ENCODE measurements at regions not wholly inside any gene's neighbourhood (a gene's known extent, or its start where the extent isn't known, plus 50 kb on each side); places are given as distances from the start of the nearest gene placed in this dataset.
A peak's percentile ranks its signal among the peaks of the same experiment; 100 is the strongest.

DNA sequence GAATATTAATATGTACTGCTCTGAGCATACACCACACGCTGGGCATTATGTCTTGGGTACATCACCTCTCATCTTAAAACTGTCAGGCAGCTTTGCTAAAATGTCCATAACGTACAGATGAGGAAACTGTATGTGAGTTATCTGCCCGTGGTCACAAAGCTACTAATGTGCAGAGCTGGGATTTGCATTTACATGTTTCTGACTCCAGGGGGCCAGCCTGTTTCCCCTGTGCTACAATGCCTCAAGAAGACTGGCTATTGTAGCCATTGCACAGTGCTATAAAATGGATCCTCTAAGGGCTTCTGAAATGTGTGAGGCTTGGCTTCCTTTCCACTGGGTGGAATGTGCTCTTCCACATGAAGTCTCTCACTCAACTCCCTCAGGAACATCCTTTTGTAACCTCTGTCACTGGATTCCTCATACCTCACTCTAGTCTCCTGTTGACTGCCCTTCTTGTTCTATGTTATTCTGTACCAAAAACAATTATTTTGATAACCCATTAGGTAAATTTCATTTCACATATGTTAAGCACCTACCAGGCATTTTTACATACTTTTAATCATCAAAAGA lies 95.6 kb upstream of the HTR2A start:
- H3K4me3 ChIP-seq (ENCODE audit: low read depth, low read length): no peak overlapping the region
- H3K27me3 ChIP-seq (ENCODE audit: control insufficient read depth, insufficient read depth, low read length): no peaks in the 10 kb centered on the region
- TF ChIP-seq, protein P1, sequence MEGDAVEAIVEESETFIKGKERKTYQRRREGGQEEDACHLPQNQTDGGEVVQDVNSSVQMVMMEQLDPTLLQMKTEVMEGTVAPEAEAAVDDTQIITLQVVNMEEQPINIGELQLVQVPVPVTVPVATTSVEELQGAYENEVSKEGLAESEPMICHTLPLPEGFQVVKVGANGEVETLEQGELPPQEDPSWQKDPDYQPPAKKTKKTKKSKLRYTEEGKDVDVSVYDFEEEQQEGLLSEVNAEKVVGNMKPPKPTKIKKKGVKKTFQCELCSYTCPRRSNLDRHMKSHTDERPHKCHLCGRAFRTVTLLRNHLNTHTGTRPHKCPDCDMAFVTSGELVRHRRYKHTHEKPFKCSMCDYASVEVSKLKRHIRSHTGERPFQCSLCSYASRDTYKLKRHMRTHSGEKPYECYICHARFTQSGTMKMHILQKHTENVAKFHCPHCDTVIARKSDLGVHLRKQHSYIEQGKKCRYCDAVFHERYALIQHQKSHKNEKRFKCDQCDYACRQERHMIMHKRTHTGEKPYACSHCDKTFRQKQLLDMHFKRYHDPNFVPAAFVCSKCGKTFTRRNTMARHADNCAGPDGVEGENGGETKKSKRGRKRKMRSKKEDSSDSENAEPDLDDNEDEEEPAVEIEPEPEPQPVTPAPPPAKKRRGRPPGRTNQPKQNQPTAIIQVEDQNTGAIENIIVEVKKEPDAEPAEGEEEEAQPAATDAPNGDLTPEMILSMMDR (IDR thresholded peaks at IDR 0.05; ENCODE audit: low read depth, low read length): peak; percentile 39
- H3K9me3 ChIP-seq (ENCODE audit: control insufficient read depth, insufficient read depth, low read length): no peaks in the 10 kb centered on the region
- ChIA-PET CTCF (interaction anchor here (0.6 to 1.2 kb wide), 3 partner anchors 11 to 18 kb away, joined by 3 to 4 read pairs (median 3); no protein-coding TSS in a partner anchor), POLR2A (no interaction called here)
- no peak for DNase-seq (ENCODE audit: low read depth, low spot score)
- H3K27ac ChIP-seq (ENCODE audit: low read depth, low read length): no peak overlapping the region

DNA sequence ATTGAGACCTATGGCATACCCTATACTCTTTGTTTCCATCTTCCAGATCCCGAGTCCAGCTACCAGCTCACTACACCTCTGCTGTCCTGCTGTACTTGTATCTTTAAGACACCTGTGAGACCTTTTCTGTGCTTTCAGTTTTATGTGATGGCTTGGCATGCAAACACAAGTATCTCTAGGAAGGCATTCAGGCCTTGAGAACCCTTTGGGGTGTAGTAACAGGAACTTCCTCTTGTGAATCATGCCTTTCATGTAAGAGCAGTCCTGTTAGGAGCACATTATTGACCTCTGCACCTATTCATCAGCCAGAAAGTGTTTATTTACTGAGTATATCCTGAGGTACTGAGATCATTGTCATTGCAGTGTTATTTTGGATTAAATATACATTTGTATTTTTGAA lies 87.0 kb upstream of the HTR2A start:
- CTCF ChIA-PET: interaction anchor here (1.8 kb wide), 1 partner anchor 9 kb away, joined by 7 read pairs; no protein-coding TSS in a partner anchor
- H3K27me3 ChIP-seq (ENCODE audit: control insufficient read depth, insufficient read depth, low read length): no peaks in the 10 kb centered on the region
- POLR2A ChIA-PET: no interaction called here
- TF ChIP-seq, protein P1 (IDR thresholded peaks at IDR 0.05; ENCODE audit: low read depth, low read length): no peak
- H3K27ac ChIP-seq (ENCODE audit: low read depth, low read length): no peak overlapping the region
- H3K9me3 ChIP-seq (ENCODE audit: control insufficient read depth, insufficient read depth, low read length): no peaks in the 10 kb centered on the region
- peak; percentile 8 for DNase-seq (ENCODE audit: low read depth, low spot score)
- no peak overlapping the region for H3K4me3 ChIP-seq (ENCODE audit: low read depth, low read length)

DNA sequence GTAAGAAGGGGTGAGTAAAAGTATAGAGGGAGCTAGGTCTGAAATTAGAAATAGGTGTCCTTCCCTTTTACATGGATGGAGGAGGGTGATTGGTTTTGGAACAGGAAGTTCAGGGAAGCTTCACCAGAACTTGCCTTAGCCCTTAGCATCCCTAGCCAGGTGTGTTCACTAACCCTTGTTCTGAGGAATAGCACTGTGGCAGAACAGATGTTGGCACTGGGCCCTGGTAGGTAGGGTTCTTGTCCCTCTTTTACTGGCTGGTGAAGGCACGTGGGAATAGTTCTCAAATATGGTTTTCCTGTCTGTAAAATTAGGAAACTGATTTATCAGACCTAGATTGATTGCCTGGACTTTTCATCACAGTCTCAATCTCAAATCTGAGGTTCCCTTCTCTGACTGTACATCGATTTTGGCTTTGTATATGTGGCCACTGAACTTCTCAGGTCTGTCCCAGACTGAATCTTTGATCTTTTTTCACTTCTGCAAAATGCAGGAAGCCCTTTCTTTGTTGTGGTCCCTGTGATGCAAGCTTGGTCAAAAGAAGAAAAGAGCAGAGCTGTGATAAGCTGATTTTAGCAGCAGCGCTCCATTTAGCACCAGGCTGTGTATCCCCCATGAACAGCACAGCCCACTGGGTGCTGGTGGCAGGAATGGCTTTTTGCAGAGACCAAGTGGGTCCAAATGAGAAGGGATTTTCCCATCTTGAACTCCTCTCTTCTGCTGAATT lies 86.2 kb upstream of the HTR2A start:
- Histone ChIP-seq H3K27me3 (ENCODE audit: control insufficient read depth, insufficient read depth, low read length) (no peaks in the 10 kb centered on the region), H3K9me3 (ENCODE audit: control insufficient read depth, insufficient read depth, low read length) (no peaks in the 10 kb centered on the region), H3K4me3 (ENCODE audit: low read depth, low read length) (no peak overlapping the region), H3K27ac (ENCODE audit: low read depth, low read length) (no peak overlapping the region)
- CTCF ChIA-PET: interaction anchor here (1.8 kb wide), 1 partner anchor 9 kb away, joined by 7 read pairs; no protein-coding TSS in a partner anchor
- POLR2A ChIA-PET: interaction anchor here (0.7 kb wide), 1 partner anchor 210 kb away, joined by 6 read pairs; no protein-coding TSS in a partner anchor
- TF ChIP-seq, protein P1 (IDR thresholded peaks at IDR 0.05; ENCODE audit: low read depth, low read length): no peak
- no peak for DNase-seq (ENCODE audit: low read depth, low spot score)

DNA sequence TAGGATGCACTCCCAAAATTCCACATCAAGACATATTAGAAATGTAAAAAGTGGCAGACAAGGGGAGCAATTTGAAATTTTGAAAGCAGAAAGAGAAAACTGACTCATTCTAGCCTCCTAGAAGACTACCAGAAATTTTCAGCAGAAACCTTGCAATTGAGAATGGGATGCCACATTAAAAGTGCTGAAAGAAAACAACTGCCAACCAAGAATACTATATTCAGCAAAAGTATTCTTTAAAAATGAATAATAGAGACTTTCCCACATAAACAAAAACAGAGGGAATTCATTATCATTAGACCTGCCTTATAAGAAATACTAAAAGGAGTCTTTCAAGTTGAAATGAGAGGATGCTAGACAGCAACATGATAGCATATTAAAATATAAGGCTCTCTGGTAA lies 78.3 kb upstream of the HTR2A start:
- ChIA-PET POLR2A (no interaction called here), CTCF (interaction anchor here (1.2 to 4.8 kb wide), 8 partner anchors 8 to 625 kb away, joined by 3 to 37 read pairs (median 6); no protein-coding TSS in a partner anchor)
- H3K27me3 ChIP-seq (ENCODE audit: control insufficient read depth, insufficient read depth, low read length): no peaks in the 10 kb centered on the region
- DNase-seq (ENCODE audit: low read depth, low spot score): no peak
- H3K9me3 ChIP-seq (ENCODE audit: control insufficient read depth, insufficient read depth, low read length): peaks cover 5% of the 10 kb centered on the region; the same call in 1 of the 2 replicates
- TF ChIP-seq, protein P1 (IDR thresholded peaks at IDR 0.05; ENCODE audit: low read depth, low read length): no peak
- no peak overlapping the region for H3K4me3 ChIP-seq (ENCODE audit: low read depth, low read length)
- H3K27ac ChIP-seq (ENCODE audit: low read depth, low read length): no peak overlapping the region

DNA sequence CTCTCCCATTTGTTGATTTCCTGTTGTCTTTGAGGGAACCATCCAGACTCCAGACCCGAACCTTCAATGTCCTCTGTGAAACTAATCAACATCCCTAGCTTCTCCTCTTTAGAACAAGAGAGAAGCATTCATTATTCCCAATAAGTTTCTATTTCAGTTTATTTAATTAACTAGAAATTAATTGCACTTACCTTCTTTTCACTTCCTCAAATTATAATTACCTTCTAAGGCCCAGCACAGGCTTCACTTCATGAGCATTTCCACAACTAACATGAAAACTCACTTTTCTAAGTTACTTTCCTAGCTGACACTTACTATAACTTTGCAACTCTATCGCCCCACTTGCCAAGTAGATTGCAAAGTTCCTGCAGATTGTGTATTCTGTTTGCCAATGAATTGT lies 71.6 kb upstream of the HTR2A start:
- Histone ChIP-seq H3K27ac (ENCODE audit: low read depth, low read length) (no peak overlapping the region), H3K27me3 (ENCODE audit: control insufficient read depth, insufficient read depth, low read length) (no peaks in the 10 kb centered on the region), H3K9me3 (ENCODE audit: control insufficient read depth, insufficient read depth, low read length) (no peaks in the 10 kb centered on the region), H3K4me3 (ENCODE audit: low read depth, low read length) (no peak overlapping the region)
- POLR2A ChIA-PET: no interaction called here
- TF ChIP-seq, protein P1 (IDR thresholded peaks at IDR 0.05; ENCODE audit: low read depth, low read length): no peak
- CTCF ChIA-PET: no interaction called here
- no peak for DNase-seq (ENCODE audit: low read depth, low spot score)

Measured in AG04450 (cell line).